ENCODE measurements at regions not wholly inside any gene's neighbourhood (a gene's known extent, or its start where the extent isn't known, plus 50 kb on each side); places are given as distances from the start of the nearest gene placed in this dataset.

DNA sequence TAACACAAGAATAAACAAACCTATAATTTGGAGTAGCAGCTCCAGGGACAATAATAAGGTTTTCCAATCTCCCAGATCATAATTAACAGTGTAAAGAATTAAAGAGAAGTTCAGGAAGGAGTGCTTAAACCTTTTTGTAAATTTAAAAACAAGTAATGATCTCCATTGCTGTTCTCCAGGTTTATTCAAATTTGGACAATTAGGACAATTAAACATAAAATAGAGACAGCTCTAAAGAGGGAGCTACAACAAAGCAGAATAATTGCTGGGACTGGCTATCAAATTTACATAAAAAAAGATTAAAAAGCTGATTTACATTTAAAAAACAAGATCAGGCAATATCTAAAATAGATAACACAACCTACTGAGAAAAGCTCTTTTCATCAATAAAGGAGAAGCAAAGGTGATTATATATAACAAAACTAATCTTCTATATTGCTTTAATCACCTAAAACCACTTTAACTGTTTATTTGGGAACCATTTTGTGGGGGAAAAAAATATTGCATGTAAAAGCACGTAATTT, 80.1 kb upstream of the CREB1 start:
- DNase-seq (ENCODE audit: low spot score): no peak

DNA sequence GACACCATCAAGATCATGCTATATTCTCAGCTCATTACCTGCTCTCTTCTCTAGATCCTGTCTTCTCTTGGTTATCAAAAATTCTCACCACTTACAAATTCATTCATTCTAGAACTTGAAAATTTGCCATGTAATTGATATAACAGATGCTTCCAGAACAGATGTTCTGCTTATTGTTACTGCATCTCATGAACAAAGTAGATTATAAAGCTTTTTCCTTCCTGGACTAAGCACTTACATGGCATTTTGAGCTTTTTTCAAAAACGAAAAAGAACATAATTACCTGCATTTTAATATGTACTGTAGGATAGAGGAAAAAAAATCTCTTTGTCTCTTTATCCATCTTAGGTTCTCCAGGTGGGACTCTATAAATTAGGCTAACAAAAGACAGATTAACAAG, 79.6 kb upstream of the CREB1 start:
- no peak for DNase-seq (ENCODE audit: low spot score)

DNA sequence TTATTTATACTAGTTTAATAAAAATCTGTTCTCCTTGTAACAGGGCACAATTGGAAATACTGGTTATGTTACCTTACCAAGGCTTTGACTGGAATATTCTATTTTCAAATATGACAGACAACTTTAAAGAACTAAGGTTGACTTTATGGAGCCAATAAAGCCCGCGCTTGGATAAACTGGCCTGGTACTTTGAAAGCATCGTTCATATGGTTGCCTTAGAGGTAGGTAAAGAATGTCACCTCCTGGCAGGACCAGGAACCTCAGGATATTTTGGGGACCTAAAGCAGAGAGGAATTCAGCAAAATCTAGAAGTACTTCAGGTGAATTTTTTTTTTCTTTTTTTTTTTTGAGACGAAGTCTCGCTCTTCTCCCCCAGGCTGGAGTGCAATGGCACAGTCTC, 71.2 kb upstream of the CREB1 start:
- no peak for DNase-seq (ENCODE audit: low spot score)

DNA sequence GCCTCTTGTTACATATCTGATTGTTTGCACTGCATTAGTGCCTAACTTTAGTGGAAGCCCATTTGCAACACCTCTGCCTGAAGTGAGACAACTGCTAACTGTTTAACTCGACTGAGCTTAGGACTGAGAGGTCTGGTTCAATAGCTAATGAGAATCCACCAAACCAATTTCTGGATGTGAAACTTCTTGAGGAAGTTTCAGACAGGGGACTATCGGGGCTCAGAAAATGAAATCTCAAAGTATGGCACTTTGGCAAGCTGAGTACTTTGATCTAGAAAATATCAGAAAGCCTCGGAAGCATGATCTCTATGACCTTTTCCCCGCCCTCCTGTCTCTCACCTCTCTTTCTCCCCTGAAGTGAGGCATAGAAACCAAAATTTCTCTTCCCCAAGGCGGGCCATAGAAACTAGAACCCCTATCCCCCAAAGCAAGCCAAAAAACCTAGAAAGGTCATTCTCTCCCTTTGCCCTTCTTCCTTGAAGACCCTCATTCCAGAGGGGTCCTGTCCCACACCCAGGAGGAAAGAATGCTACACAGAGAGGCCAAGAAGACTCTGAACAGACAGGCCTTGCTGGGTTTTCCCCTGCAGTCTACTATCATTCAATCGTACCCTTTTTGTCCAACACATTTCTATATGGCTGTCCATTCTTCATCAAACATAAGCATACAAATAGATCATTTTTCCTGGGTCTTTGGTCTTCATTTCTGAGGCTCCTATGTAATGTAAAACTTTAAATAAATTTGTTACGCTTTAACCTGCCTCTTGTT, 69.6 kb upstream of the CREB1 start:
- no peak for DNase-seq (ENCODE audit: low spot score)

DNA sequence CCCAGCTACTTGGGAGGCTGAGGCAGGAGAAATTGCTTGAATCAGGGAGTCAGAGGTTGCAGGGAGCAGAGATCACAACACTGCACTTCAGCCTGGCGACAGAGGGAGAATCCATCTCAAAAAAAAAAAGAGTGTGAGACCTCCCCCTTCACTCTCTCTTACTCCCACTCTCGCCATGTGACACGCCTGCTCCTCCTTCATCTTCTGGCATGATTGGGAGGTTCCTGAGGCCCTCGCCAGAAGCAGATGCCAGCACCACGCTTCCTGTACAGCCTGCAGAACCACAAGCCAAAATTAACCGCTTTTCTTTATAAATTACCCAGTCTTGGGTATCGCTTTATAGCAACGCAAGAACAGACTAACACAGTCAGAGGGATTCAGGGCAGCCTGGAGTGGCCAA, 66.3 kb upstream of the CREB1 start:
- DNase-seq (ENCODE audit: low spot score): no peak

DNA sequence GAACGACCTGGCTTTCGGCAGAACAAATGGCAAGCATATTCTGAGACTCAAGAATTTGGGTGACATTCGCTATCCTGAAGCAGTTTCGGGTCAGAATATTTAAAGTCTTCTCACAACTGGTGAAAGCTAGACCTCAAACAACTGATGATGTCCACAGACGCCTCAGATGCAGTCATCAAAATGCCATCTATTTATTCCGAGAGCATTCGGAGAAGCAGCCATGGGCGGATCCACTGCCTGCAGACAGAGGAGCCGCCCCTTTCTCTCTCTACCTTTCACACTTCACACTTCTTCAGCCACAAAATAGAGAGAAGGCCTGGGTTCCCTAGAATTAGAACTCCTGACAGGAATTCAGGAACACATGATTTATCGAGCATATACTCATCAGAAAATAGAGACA, 65.8 kb upstream of the CREB1 start:
- no peak for DNase-seq (ENCODE audit: low spot score)

DNA sequence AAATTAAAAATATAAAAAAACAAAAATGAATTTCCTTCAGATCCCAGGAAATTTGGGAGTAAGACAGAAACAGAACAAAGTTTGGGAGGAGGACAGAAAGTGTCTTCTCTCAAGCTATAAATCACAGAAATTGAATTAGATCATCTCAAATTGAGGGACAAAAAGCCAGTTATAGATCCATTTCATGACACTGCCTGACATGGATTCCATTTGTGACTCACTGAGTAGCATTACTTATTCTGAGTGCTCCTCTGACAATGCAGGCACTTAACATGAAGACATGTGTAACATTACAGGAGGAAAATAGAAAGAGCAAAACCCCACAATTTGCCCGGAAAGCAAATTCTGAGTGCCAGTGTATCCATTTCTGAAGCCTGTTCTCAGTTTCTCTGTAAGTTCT, 63.9 kb upstream of the CREB1 start:
- no peak for DNase-seq (ENCODE audit: low spot score)

DNA sequence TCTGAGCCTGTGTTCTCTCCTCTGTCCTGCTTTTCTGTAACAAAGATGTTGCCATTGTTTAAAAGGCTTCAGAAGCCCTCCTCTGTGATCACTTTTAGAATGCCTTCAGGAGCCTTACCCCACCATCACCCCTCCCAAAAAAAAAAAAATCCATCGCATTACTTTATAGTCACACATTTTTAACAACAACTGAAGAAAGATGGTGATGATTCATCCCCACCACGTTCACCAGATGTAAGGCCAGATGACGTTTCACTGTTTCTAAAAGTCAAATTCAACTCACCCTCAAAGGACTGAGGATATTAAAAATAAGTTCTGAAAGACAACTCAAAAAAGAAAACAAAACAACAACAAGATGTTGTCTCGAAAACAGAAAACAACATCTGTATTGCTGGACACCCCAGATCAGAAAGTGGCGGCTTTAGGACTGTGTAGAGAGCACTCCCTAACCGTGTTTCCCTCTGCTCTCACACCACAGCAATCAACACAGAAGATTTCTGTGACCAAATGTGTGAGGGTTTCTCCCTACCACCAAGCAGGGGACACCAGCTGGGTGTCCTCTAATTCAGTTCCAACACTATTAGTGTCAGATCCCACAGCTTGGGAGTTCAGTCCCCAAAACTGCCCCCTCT, 61.9 kb upstream of the CREB1 start:
- no peak for DNase-seq (ENCODE audit: low spot score)

DNA sequence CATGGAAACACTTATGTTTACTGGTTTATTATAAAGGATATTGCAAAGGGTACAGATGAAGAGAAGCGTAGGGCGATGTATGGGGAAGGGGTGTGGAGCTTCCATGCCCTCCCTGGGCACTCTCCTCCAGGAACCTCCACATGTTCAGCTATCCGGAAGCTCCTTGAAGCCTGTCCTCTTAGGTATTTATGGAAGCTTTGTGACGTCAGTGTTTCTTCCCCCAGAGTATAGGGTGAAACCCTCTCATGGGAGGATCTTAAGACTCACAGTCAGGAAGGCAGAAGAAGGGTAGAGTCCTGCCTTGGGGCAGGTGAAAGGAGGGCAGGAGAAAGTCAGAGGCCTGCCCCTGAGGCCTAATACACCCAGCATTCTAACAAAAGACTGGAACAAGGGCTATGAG, 61.3 kb upstream of the CREB1 start:
- DNase-seq (ENCODE audit: low spot score): no peak

DNA sequence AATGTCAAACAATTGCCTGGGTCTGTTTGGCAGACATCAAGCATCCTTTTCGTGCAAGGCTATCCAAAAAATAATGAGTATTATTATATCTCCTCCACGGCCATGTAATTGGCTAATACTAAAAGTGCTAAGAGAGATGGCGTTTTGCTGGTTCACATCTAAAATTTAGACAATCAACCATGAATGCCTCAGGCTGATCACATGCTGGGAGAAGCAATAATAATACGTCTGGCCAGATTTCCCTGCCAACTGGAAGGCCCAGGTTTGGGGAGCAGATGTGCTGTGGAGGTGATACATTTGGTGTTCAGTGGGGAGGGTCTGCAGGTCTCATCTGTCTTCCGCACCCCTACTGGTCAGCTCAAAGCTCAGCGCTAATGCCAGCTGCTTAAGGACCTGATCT, 60.3 kb upstream of the CREB1 start:
- DNase-seq (ENCODE audit: low spot score): no peak

DNA sequence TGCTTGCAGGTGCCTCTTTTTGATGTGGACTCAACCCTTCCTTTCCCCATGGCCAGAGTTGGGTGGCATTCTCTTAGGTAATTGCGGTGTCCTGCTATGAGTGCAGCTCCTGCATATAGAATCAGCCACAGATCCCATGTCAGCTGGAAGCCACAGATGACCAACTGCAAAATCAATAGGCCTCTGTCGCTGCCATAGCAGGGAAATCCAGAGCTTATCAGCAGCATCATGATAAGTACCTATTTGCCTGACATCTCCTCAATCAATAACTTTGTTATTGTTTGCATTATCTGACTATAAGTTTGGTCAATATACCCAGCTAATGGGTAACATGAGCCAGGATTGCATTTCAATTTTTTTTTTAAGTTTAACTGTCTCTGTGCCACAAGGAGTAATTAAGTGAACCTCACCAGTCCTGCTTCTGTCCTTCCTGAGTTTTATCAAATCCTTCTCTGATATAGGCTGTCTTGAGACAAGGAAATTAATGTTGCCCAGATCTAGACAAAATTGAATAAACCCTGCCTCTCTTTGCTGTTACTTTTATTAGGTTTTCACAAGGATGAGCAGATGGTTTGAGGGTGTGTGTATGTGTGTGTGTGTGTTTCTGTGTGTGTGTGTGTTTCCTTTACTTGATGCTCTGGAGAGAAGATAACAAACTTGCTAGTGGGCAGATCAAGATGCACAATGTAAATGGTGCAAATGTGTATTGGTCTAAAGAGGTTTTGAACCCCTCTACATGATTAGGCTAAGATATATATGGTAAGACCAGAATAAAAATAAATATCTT, 59.6 kb upstream of the CREB1 start:
- DNase-seq (ENCODE audit: low spot score): no peak

DNA sequence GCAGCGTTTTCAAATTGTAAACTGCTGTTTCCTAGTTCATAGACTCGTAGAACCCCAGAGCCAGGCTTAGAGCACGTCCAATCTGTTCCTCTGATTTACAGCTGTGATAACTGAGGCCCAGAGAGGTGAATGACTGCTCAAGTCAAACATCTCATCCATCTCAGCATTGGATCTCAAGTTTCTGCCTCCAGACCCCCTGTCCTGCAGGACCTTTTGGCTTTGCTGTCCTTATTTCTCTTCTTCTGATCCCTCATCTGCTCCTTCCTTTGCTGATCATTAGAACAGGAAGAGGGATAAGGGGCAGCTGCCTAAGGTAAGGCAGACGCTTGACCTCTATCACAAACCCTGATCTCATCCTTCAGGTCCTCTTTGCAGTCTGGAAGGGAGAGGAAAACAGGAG, 58.5 kb upstream of the CREB1 start:
- DNase-seq (ENCODE audit: low spot score): no peak

DNA sequence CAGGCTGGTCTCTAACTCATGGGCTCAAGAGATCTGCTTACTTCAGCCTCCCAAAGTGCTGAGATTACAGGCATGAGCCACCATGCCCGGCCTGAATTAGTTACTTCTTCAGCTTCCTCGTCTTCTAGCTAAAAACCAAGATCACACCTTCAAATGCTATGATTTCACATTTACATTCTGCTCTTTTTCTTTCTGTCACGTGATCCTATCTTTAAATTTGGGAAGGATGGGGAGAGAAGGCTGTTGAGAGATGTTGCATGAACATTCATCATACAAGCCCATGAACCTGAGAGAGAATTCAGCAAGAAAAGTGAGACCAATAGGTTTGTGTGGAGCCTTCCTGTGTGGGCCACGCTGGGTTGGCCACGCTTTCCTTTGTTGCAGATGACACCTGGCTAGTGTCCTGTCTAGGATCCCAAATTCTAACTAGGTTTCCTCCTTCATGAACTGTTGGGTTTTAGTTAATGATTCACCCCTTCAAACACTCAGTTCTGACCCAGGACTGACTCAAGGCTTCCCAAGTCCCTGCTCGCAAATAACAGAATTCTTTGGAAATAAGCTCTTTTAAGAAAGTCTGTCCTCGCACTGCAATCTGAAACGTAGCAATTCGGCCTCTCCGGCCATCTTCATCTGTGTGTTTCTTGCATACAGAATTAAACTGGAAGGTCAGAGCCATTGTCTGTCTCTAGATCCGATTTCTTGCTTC, 57.3 kb upstream of the CREB1 start:
- no peak for DNase-seq (ENCODE audit: low spot score)

DNA sequence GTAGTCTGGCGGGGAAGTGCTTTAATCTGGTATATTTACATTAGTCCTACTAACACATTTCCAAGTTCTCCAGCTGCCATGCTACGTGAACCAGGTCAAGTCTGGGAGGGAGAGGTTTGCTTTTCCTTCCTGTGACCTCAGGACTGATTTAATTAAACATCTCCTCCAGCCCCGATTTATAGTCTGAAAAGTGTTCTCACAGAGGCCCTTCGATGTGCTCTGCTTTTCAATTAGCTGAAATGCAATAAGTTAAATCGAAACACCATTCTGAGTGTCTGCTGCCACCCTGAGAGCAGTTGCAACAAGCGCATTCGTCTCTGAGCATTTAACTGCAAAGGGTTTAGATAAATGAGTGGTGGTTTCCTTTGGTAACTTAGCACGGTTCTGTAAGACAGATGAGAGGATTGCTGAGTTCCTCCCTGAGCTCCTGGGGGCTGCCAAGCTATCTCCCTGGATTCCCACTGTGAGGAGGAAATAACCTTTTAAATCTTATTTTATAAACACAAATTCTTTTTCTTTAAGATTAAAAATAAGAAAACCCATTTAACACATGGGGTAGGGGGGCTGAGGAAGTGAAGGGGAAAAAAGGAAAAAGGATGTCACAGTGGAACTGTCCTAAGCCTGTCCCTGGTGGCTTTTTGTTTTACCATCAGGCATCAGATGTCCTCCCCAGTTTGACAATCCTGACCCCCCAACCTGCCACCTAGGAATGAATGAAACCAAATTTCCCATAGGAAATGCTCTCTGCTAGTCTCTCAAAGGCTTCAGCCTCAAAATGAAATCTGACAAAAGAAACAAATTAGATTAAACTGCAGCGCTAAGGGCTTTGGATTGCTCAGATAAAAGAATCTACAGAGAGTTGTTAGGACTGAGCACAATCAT, 56.5 kb upstream of the CREB1 start:
- peak; percentile 46 for DNase-seq (ENCODE audit: low spot score)

DNA sequence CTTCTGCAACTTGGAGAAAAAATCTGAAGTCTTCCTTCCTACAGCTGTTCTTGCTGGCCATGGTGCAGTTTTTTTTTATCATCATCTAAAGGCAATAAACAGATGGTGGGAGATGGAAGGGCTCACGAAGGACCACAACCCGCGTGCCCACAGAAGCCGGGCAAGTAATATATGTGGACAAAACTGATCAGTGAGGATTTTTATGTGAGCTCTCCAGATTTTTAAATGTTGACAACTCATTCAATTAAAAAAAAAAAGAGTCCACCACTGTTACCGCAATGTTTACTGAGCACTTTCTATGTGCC, 55.9 kb upstream of the CREB1 start:
- no peak for DNase-seq (ENCODE audit: low spot score)

DNA sequence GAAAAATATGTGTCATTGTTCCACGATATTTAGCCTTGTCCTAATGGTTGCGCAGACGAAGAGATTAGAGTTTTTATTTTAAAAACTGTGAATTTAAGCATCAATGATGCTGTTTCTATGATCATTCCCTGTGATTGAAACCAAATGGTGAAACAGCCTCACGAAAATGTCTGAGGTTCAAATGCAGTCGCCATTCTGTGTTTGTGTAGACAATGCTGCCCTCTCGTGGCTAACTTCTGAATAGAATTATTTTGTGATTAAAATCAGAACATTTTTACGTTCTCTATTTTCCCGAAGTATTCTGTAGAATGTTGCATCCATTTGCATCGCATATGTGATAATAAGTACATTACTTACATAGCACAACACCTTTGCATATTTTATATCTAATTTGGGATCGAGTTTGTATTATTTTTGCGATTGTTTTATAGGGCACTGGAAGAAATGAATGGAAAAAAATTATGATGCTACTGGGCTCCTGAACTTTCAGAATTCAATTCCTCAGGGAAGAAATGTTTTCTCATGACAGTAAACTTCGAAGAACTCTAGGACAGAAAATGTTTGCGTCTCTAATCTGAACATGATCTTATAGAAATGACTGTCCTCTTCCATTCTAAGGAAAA, 54.8 kb upstream of the CREB1 start:
- peak; percentile 78 for DNase-seq (ENCODE audit: low spot score)

DNA sequence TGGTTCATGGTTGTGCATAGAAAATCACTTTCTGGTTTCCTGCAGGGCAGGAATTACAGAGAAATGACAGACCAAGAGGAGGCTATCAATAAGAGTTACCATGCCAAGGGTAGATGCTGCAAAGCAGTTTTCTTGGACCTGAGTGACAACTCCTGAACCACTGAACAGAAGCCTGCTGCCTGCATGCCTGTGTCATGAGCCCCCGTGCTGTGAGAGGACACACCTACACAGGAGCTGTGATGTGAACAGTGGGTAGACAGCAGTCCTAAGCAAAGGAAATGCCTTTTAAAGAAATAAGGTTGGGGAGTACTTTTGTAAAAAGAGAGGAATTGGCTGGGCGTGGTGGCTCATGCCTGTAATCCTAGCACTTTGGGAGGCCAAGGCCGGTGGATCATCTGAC, 54.2 kb upstream of the CREB1 start:
- DNase-seq (ENCODE audit: low spot score): no peak

DNA sequence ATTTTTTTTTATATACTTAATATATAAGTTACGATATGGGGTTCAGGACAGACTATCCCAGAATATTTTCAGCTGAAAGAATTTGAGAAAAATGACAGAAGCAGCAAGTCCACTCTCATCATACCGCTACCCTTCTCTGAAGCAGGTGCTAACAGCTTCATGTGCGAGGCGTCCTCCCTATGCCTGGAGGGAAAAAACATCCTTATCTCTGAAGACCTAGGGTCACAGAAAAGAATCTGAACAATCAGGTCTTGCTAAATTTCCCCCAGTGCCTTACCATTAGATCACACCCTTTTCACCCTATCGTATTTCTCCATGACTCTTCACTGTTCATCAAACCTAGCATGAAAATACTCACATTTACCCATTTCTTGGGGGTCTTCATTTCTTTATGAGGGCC, 51.9 kb upstream of the CREB1 start:
- no peak for DNase-seq (ENCODE audit: low spot score)

DNA sequence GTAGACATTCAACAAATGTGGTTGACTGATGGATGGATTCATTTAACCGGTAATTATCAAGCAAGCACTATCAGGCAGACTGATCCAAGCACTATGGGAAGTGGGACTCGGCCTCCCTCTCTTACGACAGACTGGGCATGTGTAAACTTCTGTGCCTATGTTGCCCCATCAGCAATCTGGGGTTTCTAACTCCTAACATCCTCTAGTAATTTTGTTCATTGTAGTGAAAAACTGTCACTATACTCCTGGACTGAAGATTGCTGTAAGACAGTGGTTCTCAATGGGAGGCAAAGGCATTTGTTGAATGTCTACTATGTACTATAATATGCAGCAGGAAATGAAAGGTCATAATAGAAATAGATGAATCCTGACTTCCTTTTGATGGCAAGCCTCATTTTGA, 51.2 kb upstream of the CREB1 start:
- DNase-seq (ENCODE audit: low spot score): no peak

DNA sequence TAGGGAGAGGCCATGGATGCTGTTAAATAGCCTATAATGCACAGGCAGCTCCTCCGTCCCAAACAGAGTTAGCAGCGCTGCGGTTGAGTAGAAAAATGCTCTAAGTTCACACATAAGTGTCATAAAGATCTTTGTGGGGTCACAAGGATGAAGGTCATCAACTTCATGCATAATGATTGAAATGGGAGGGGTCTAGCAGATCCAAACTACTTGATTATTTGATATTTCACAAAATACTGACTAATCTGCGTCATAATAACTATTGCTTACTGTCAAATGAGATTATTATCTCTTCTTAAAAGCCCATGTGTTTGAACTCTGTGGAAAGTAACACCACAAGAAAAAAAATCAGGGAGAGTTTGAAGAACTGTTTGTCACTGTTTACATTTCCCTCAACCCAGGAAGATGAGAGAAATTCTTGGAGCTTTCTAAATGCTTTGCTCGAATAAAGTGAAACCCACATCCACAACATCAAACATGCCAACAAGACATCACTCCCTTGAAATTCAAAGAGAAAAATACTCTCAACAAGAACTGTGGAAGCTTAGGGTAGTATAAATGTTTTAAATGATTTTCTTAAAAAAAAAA, 50.5 kb upstream of the CREB1 start:
- no peak for DNase-seq (ENCODE audit: low spot score)
